22Rv1 (cell line): ENCODE measurements at regions not wholly inside any gene's neighbourhood (a gene's known extent, or its start where the extent isn't known, plus 50 kb on each side); places are given as distances from the start of the nearest gene placed in this dataset.

ENCODE experiments used
- ZFX ChIP-seq: fragments of 450-650 bp; IDR thresholded peaks from 2 replicates; pipeline ENCODE4 v1.6.1; 2017; ENCODE audit warnings: antibody characterized with exemption, borderline replicate concordance
- TF ChIP-seq, protein P1 (sequence below): fragments of 450-650 bp; IDR thresholded peaks from 2 replicates; pipeline ENCODE4 v1.5.1; 2017; ENCODE audit warnings: mild to moderate bottlenecking

DNA sequence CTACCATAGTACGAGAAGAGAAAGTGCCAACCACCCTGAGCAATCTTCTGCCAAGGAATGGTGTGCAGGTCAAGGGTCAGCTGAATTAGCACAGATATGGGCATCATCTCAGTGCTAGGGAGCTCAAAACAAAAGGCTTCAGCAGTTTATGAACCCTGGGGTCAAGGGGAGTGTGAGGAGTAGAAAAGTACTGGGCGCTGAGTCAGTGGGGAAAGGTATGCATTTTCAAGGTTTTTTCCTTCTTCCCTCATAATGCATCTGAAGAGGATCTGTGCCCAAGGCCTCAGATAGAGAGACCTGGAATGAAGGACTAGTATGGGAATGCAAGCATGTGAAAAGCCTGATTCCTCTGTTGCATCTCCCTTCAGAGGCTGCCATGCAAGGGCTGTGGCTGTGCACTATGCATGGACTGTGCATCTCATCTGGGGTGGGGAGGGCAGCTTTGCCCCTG lies 81.7 kb downstream of the PERP start:
- TF ChIP-seq, protein P1, sequence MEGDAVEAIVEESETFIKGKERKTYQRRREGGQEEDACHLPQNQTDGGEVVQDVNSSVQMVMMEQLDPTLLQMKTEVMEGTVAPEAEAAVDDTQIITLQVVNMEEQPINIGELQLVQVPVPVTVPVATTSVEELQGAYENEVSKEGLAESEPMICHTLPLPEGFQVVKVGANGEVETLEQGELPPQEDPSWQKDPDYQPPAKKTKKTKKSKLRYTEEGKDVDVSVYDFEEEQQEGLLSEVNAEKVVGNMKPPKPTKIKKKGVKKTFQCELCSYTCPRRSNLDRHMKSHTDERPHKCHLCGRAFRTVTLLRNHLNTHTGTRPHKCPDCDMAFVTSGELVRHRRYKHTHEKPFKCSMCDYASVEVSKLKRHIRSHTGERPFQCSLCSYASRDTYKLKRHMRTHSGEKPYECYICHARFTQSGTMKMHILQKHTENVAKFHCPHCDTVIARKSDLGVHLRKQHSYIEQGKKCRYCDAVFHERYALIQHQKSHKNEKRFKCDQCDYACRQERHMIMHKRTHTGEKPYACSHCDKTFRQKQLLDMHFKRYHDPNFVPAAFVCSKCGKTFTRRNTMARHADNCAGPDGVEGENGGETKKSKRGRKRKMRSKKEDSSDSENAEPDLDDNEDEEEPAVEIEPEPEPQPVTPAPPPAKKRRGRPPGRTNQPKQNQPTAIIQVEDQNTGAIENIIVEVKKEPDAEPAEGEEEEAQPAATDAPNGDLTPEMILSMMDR: no peak
- TF ChIP-seq ZFX: no peak
